GM23338 (cell line): ENCODE measurements at regions not wholly inside any gene's neighbourhood (a gene's known extent, or its start where the extent isn't known, plus 50 kb on each side); places are given as distances from the start of the nearest gene placed in this dataset.

Source experiments
- ATAC-seq: fragments of 200-7000 bp; cut with Tn5 transposase; 3 replicates; pipeline ENCODE4 v1.9.1; 2020
- DNase-seq: peaks from one replicate; pipeline ENCODE4 v3.0.0-alpha.2; 2015; ENCODE audit warnings: low spot score
- H2AFZ ChIP-seq: fragments of 200-600 bp; sonication (generic); 2 replicates; pipeline ENCODE4 v1.8.0; 2016; ENCODE audit warnings: antibody characterized with exemption, mild to moderate bottlenecking, moderate library complexity
- H3F3A ChIP-seq: fragments of 200-600 bp; sonication (generic); replicated peaks from 2 replicates; pipeline ENCODE4 v1.8.0; 2017; ENCODE audit warnings: antibody characterized with exemption, mixed run types, low read depth
- H3K27ac ChIP-seq: fragments of 200-600 bp; sonication (generic); 2 replicates; pipeline ENCODE4 v1.6.1; 2016; ENCODE audit warnings: low read depth
- H3K27me3 ChIP-seq: fragments of 200-600 bp; sonication (generic); 2 replicates; pipeline ENCODE4 v1.8.0; 2016; ENCODE audit warnings: mild to moderate bottlenecking, mixed run types, moderate library complexity; ENCODE audit not compliant: insufficient read depth
- H3K36me3 ChIP-seq: fragments of 200-600 bp; sonication (generic); 2 replicates; pipeline ENCODE4 v1.8.0; 2016; ENCODE audit warnings: mild to moderate bottlenecking; ENCODE audit not compliant: insufficient read depth
- H3K4me1 ChIP-seq: fragments of 200-600 bp; sonication (generic); 2 replicates; pipeline ENCODE4 v1.8.0; 2016; ENCODE audit warnings: mild to moderate bottlenecking, moderate library complexity; ENCODE audit not compliant: insufficient read depth
- H3K4me2 ChIP-seq: fragments of 200-600 bp; sonication (generic); 2 replicates; pipeline ENCODE4 v1.7.1; 2017; ENCODE audit warnings: mixed run types
- H3K4me3 ChIP-seq: fragments of 200-600 bp; sonication (generic); 2 replicates; pipeline ENCODE4 v1.6.1; 2016; ENCODE audit warnings: mixed run types
- H3K79me2 ChIP-seq: fragments of 200-600 bp; sonication (generic); replicated peaks from 2 replicates; pipeline ENCODE4 v1.8.0; 2017; ENCODE audit warnings: mild to moderate bottlenecking; ENCODE audit not compliant: insufficient read depth
- H3K9me2 ChIP-seq: fragments of 200-600 bp; sonication (generic); 2 replicates; pipeline ENCODE4 v1.8.0; 2017; ENCODE audit not compliant: insufficient read depth
- H4K20me1 ChIP-seq: fragments of 200-600 bp; sonication (generic); replicated peaks from 2 replicates; pipeline ENCODE4 v1.8.0; 2017; ENCODE audit warnings: mild to moderate bottlenecking; ENCODE audit not compliant: insufficient read depth
- H3K27ac Mint-ChIP-seq: 2 replicates; pipeline ENCODE4 v1.8.0; 2020; ENCODE audit warnings: inconsistent platforms, mild to moderate bottlenecking, moderate library complexity, mixed read lengths
- H3K27me3 Mint-ChIP-seq: 3 replicates; pipeline ENCODE4 v1.8.0; 2022; ENCODE audit warnings: low read depth, mild to moderate bottlenecking, moderate library complexity, mixed read lengths, inconsistent platforms; ENCODE audit not compliant: insufficient read depth, poor library complexity
- H3K36me3 Mint-ChIP-seq: 3 replicates; pipeline ENCODE4 v1.8.0; 2021; ENCODE audit warnings: low read depth, mild to moderate bottlenecking, inconsistent platforms, moderate library complexity, mixed read lengths
- H3K4me1 Mint-ChIP-seq: 3 replicates; pipeline ENCODE4 v1.8.0; 2020; ENCODE audit warnings: mild to moderate bottlenecking, inconsistent platforms, mixed read lengths
- H3K4me3 Mint-ChIP-seq: 3 replicates; pipeline ENCODE4 v1.8.0; 2021; ENCODE audit warnings: moderate library complexity, mild to moderate bottlenecking, inconsistent platforms, mixed read lengths
- H3K9me3 Mint-ChIP-seq: 3 replicates; pipeline ENCODE4 v1.8.0; 2020; ENCODE audit warnings: moderate library complexity, mild to moderate bottlenecking, inconsistent platforms, mixed read lengths
- EZH2 ChIP-seq: fragments of 200-600 bp; sonication (generic); IDR thresholded peaks from one replicate; pipeline ENCODE4 v1.8.0; 2017; ENCODE audit warnings: antibody characterized with exemption, mild to moderate bottlenecking, low read depth; ENCODE audit not compliant: unreplicated experiment
- EZH2phosphoT487 ChIP-seq: fragments of 200-600 bp; sonication (generic); IDR thresholded peaks from one replicate; pipeline ENCODE4 v1.8.1; 2018; ENCODE audit warnings: antibody characterized with exemption; ENCODE audit not compliant: unreplicated experiment
- NANOG ChIP-seq: IDR thresholded peaks from 2 replicates; pipeline ENCODE4 v1.6.1; 2016; ENCODE audit warnings: antibody characterized with exemption, borderline replicate concordance
- POLR2AphosphoS5 ChIP-seq: IDR thresholded peaks from 2 replicates; pipeline ENCODE4 v1.6.1; 2016; ENCODE audit warnings: antibody characterized with exemption, low read depth
- STAT1 ChIP-seq: IDR thresholded peaks from one replicate; pipeline ENCODE4 v1.6.1; 2016; ENCODE audit warnings: antibody characterized with exemption; ENCODE audit not compliant: unreplicated experiment
- ZNF114 ChIP-seq: fragments of 250-450 bp; sonication (Bioruptor Pico); IDR thresholded peaks from 2 replicates; pipeline ENCODE4 v1.5.0; 2020; ENCODE audit warnings: mild to moderate bottlenecking, moderate library complexity
- ZNF331 ChIP-seq: fragments of 250-450 bp; sonication (Bioruptor Pico); IDR thresholded peaks from 2 replicates; pipeline ENCODE4 v1.5.0; 2020; ENCODE audit warnings: low read depth, mild to moderate bottlenecking, moderate library complexity
- TF ChIP-seq, protein P1 (sequence below): IDR thresholded peaks from 2 replicates; pipeline ENCODE4 v1.6.1; 2016; ENCODE audit warnings: antibody characterized with exemption
- TF ChIP-seq, protein P2 (sequence below), 2 experiments: fragments of 200-600 bp in 1 of 2; sonication (generic) in 1 of 2; conservative IDR thresholded peaks; 2 replicates each; pipeline versions ENCODE4 v1.5.1 to v1.6.1; 2016 to 2017; ENCODE audit warnings: antibody characterized with exemption in 2 of 2, low read depth in 2 of 2, mild to moderate bottlenecking in 2 of 2, moderate library complexity in 1 of 2
- TF ChIP-seq, protein P3 (sequence below): fragments of 250-450 bp; sonication (Bioruptor Pico); IDR thresholded peaks from 2 replicates; pipeline ENCODE4 v1.5.0; 2020; ENCODE audit warnings: mild to moderate bottlenecking, moderate library complexity

DNA sequence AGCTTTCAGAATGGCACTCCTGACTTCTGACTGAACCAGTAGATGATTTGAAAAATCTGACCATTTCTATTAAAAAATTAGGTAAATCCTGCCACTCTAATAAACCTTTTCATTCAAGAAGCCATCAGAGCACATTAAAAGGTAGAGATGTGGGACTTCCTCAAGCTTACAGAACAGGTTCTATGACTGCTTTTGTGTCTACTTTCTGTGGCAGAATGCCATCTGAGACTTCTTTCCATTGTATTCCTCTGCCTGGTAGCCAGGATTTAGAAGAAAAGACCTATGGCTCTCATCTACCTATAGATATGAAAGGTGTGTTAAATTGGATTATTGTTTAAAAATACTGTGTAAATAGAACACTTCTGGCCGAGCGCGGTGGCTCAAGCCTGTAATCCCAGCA is 99.9 kb upstream of the NABP1 start (continued):
- TF ChIP-seq, protein P1, sequence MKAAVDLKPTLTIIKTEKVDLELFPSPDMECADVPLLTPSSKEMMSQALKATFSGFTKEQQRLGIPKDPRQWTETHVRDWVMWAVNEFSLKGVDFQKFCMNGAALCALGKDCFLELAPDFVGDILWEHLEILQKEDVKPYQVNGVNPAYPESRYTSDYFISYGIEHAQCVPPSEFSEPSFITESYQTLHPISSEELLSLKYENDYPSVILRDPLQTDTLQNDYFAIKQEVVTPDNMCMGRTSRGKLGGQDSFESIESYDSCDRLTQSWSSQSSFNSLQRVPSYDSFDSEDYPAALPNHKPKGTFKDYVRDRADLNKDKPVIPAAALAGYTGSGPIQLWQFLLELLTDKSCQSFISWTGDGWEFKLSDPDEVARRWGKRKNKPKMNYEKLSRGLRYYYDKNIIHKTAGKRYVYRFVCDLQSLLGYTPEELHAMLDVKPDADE: no peak
- TF ChIP-seq ZNF114 (no peak), STAT1 (no peak), EZH2 (no peak)

DNA sequence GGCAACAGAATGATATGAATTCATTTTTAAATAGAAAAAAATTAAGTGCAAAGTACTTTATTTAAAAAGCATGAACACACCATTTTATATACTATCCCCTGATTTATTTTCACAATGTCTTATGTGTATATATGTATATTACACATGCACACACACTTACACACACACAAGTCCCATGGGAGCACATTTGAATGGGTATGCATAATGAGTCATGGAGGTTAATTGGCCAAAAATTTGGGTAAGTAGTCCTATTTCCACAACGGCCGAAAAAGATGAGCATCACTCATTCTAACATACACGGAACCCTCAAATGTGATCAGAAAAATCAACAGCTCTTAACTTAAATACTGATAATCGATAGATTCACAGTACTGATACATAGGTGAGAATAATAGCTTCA is 97.4 kb upstream of the NABP1 start:
- no peak for TF ChIP-seq POLR2AphosphoS5
- no peak for TF ChIP-seq ZNF114
- no peak overlapping the region for H3K27ac Mint-ChIP-seq

DNA sequence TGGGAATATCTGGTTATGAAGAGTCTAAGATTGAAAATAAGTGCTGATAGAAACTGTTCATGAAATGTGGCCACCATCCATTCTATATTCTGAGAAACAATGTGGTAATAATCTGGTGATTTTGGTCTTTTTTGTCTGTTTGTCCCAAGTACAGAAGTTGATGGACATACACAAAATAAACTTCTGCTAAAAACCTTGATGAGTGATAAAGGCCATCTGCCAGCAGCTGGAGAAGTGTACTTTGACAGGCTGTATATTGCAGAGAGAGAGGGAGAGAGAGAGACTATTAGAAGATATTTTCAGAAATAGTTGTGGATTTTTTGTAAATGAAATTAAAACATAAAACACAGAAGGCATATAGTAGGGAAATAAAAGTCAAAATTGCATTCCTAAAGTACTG is 96.9 kb upstream of the NABP1 start:
- ATAC-seq (no peak), DNase-seq (no peak)
- no peak overlapping the region for H3K27ac Mint-ChIP-seq
- Histone ChIP-seq H3K4me3 (no peak overlapping the region), H3F3A (no peaks in the 10 kb centered on the region), H2AFZ (no peak overlapping the region), H3K36me3 (no peaks in the 10 kb centered on the region), H3K4me1 (no peaks in the 10 kb centered on the region), H4K20me1 (no peaks in the 10 kb centered on the region), H3K27ac (no peak overlapping the region), H3K4me2 (no peak overlapping the region), H3K9me2 (0 out of 2 replicates have a peak, but pooled peaks cover 7% of the 10 kb centered on the region), H3K79me2 (no peaks in the 10 kb centered on the region), H3K27me3 (no peaks in the 10 kb centered on the region)
- no peak overlapping the region for H3K4me3 Mint-ChIP-seq
- H3K4me1 Mint-ChIP-seq: peaks cover 9% of the 10 kb centered on the region
- H3K9me3 Mint-ChIP-seq: no peaks in the 10 kb centered on the region
- H3K36me3 Mint-ChIP-seq: no peaks in the 10 kb centered on the region
- TF ChIP-seq ZNF114 (no peak), EZH2 (no peak), NANOG (no peak), ZNF331 (CRISPR knock-in tag) (no peak), EZH2phosphoT487 (no peak)
- TF ChIP-seq, protein P2, sequence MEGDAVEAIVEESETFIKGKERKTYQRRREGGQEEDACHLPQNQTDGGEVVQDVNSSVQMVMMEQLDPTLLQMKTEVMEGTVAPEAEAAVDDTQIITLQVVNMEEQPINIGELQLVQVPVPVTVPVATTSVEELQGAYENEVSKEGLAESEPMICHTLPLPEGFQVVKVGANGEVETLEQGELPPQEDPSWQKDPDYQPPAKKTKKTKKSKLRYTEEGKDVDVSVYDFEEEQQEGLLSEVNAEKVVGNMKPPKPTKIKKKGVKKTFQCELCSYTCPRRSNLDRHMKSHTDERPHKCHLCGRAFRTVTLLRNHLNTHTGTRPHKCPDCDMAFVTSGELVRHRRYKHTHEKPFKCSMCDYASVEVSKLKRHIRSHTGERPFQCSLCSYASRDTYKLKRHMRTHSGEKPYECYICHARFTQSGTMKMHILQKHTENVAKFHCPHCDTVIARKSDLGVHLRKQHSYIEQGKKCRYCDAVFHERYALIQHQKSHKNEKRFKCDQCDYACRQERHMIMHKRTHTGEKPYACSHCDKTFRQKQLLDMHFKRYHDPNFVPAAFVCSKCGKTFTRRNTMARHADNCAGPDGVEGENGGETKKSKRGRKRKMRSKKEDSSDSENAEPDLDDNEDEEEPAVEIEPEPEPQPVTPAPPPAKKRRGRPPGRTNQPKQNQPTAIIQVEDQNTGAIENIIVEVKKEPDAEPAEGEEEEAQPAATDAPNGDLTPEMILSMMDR (conservative IDR thresholded peaks at IDR 0.05; ENCODE audit: low read depth in 2 of 2): no peak
- TF ChIP-seq, protein P1: no peak
- TF ChIP-seq, protein P3, sequence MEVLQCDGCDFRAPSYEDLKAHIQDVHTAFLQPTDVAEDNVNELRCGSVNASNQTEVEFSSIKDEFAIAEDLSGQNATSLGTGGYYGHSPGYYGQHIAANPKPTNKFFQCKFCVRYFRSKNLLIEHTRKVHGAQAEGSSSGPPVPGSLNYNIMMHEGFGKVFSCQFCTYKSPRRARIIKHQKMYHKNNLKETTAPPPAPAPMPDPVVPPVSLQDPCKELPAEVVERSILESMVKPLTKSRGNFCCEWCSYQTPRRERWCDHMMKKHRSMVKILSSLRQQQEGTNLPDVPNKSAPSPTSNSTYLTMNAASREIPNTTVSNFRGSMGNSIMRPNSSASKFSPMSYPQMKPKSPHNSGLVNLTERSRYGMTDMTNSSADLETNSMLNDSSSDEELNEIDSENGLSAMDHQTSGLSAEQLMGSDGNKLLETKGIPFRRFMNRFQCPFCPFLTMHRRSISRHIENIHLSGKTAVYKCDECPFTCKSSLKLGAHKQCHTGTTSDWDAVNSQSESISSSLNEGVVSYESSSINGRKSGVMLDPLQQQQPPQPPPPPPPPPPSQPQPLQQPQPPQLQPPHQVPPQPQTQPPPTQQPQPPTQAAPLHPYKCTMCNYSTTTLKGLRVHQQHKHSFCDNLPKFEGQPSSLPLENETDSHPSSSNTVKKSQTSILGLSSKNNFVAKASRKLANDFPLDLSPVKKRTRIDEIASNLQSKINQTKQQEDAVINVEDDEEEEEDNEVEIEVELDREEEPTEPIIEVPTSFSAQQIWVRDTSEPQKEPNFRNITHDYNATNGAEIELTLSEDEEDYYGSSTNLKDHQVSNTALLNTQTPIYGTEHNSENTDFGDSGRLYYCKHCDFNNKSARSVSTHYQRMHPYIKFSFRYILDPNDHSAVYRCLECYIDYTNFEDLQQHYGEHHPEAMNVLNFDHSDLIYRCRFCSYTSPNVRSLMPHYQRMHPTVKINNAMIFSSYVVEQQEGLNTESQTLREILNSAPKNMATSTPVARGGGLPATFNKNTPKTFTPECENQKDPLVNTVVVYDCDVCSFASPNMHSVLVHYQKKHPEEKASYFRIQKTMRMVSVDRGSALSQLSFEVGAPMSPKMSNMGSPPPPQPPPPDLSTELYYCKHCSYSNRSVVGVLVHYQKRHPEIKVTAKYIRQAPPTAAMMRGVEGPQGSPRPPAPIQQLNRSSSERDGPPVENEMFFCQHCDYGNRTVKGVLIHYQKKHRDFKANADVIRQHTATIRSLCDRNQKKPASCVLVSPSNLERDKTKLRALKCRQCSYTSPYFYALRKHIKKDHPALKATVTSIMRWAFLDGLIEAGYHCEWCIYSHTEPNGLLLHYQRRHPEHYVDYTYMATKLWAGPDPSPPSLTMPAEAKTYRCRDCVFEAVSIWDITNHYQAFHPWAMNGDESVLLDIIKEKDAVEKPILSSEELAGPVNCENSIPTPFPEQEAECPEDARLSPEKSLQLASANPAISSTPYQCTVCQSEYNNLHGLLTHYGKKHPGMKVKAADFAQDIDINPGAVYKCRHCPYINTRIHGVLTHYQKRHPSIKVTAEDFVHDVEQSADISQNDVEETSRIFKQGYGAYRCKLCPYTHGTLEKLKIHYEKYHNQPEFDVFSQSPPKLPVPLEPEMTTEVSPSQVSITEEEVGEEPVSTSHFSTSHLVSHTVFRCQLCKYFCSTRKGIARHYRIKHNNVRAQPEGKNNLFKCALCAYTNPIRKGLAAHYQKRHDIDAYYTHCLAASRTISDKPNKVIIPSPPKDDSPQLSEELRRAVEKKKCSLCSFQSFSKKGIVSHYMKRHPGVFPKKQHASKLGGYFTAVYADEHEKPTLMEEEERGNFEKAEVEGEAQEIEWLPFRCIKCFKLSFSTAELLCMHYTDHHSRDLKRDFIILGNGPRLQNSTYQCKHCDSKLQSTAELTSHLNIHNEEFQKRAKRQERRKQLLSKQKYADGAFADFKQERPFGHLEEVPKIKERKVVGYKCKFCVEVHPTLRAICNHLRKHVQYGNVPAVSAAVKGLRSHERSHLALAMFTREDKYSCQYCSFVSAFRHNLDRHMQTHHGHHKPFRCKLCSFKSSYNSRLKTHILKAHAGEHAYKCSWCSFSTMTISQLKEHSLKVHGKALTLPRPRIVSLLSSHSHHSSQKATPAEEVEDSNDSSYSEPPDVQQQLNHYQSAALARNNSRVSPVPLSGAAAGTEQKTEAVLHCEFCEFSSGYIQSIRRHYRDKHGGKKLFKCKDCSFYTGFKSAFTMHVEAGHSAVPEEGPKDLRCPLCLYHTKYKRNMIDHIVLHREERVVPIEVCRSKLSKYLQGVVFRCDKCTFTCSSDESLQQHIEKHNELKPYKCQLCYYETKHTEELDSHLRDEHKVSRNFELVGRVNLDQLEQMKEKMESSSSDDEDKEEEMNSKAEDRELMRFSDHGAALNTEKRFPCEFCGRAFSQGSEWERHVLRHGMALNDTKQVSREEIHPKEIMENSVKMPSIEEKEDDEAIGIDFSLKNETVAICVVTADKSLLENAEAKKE (CRISPR knock-in tag): no peak
- H3K27me3 Mint-ChIP-seq: peaks cover 2% of the 10 kb centered on the region

More for the DNA sequence above, 97.4 kb upstream of the NABP1 start:
- DNase-seq (no peak), ATAC-seq (no peak)
- no peak overlapping the region for H3K4me3 ChIP-seq
- H3K79me2 ChIP-seq: no peaks in the 10 kb centered on the region
- Mint-ChIP-seq H3K4me3 (no peak overlapping the region), H3K4me1 (peaks cover 9% of the 10 kb centered on the region), H3K36me3 (no peaks in the 10 kb centered on the region), H3K9me3 (no peaks in the 10 kb centered on the region), H3K27me3 (peaks cover 2% of the 10 kb centered on the region)
- H2AFZ ChIP-seq: no peak overlapping the region
- no peaks in the 10 kb centered on the region for H4K20me1 ChIP-seq
- no peaks in the 10 kb centered on the region for H3K4me1 ChIP-seq
- H3K9me2 ChIP-seq: 0 out of 2 replicates have a peak, but pooled peaks cover 7% of the 10 kb centered on the region
- H3K36me3 ChIP-seq: no peaks in the 10 kb centered on the region
- H3K4me2 ChIP-seq: no peak overlapping the region
- H3F3A ChIP-seq: no peaks in the 10 kb centered on the region
- H3K27ac ChIP-seq: no peak overlapping the region
- H3K27me3 ChIP-seq: no peaks in the 10 kb centered on the region
